Parathyroid adenoma (tissue), 2 donors: ENCODE measurements at regions not wholly inside any gene's neighbourhood (a gene's known extent, or its start where the extent isn't known, plus 50 kb on each side); places are given as distances from the start of the nearest gene placed in this dataset.
"Not testable (repeated sequence)": the region's sequence is repeated elsewhere in the genome, so short reads cannot be mapped to it uniquely, and the experiment has no call there.

Source experiments
- H2AFZ ChIP-seq: fragments of 300-600 bp; sonication (generic); one replicate; pipeline ENCODE4 v1.7.0; 2017; ENCODE audit warnings: antibody characterized with exemption, mild to moderate bottlenecking
- H3K27ac ChIP-seq: fragments of 300-600 bp; sonication (generic); one replicate; pipeline ENCODE4 v1.7.0; 2017
- H3K27me3 ChIP-seq: fragments of 300-600 bp; sonication (generic); one replicate; pipeline ENCODE4 v1.7.0; 2017; ENCODE audit warnings: low read length; ENCODE audit not compliant: control insufficient read depth, insufficient read depth
- H3K36me3 ChIP-seq: fragments of 300-600 bp; sonication (generic); one replicate; pipeline ENCODE4 v1.7.0; 2017; ENCODE audit warnings: low read length; ENCODE audit not compliant: control insufficient read depth, insufficient read depth
- H3K4me1 ChIP-seq: fragments of 300-600 bp; sonication (generic); one replicate; pipeline ENCODE4 v1.7.0; 2017; ENCODE audit warnings: control low read depth
- H3K4me2 ChIP-seq: fragments of 300-600 bp; sonication (generic); one replicate; pipeline ENCODE4 v1.7.0; 2017; ENCODE audit warnings: low read length
- H3K4me3 ChIP-seq: fragments of 300-600 bp; sonication (generic); one replicate; pipeline ENCODE4 v1.7.0; 2017; ENCODE audit warnings: low read depth, low read length
- H3K79me2 ChIP-seq: fragments of 300-600 bp; sonication (generic); one replicate; pipeline ENCODE4 v1.7.0; 2017; ENCODE audit warnings: control low read depth
- H3K9ac ChIP-seq: fragments of 300-600 bp; sonication (generic); one replicate; pipeline ENCODE4 v1.7.0; 2017; ENCODE audit warnings: mild to moderate bottlenecking
- H3K9me3 ChIP-seq: fragments of 300-600 bp; sonication (generic); one replicate; pipeline ENCODE4 v1.7.0; 2017; ENCODE audit warnings: low read length; ENCODE audit not compliant: control insufficient read depth
- TF ChIP-seq, protein P1 (sequence below): fragments of 300-600 bp; sonication (generic); IDR thresholded peaks from one replicate; pipeline ENCODE4 v1.7.0; 2017; ENCODE audit warnings: antibody characterized with exemption, mild to moderate bottlenecking
- donor health status: primary hyperparathyroidism.

- Histone ChIP-seq H3K4me2 (no peak overlapping the region), H3K9ac (no peak overlapping the region), H3K4me1 (no peaks in the 10 kb centered on the region), H3K9me3 (no peaks in the 10 kb centered on the region), H2AFZ (no peak overlapping the region), H3K79me2 (no peaks in the 10 kb centered on the region), H3K4me3 (no peak overlapping the region), H3K27me3 (no peaks in the 10 kb centered on the region), H3K27ac (no peak overlapping the region), H3K36me3 (no peaks in the 10 kb centered on the region)
- TF ChIP-seq, protein P1, sequence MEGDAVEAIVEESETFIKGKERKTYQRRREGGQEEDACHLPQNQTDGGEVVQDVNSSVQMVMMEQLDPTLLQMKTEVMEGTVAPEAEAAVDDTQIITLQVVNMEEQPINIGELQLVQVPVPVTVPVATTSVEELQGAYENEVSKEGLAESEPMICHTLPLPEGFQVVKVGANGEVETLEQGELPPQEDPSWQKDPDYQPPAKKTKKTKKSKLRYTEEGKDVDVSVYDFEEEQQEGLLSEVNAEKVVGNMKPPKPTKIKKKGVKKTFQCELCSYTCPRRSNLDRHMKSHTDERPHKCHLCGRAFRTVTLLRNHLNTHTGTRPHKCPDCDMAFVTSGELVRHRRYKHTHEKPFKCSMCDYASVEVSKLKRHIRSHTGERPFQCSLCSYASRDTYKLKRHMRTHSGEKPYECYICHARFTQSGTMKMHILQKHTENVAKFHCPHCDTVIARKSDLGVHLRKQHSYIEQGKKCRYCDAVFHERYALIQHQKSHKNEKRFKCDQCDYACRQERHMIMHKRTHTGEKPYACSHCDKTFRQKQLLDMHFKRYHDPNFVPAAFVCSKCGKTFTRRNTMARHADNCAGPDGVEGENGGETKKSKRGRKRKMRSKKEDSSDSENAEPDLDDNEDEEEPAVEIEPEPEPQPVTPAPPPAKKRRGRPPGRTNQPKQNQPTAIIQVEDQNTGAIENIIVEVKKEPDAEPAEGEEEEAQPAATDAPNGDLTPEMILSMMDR, result no peak
These were observed 1098.2 kb downstream of the MRPL39 start for GRCh38 chr21:24509131-24509530.

- Histone ChIP-seq H3K4me1 (no peaks in the 10 kb centered on the region), H2AFZ (no peak overlapping the region), H3K4me3 (no peak overlapping the region), H3K4me2 (no peak overlapping the region), H3K36me3 (no peaks in the 10 kb centered on the region), H3K79me2 (no peaks in the 10 kb centered on the region), H3K9me3 (no peaks in the 10 kb centered on the region), H3K27me3 (no peaks in the 10 kb centered on the region), H3K9ac (no peak overlapping the region), H3K27ac (no peak overlapping the region)
- TF ChIP-seq, protein P1, result no peak
These were observed 1120.3 kb downstream of the MRPL39 start for GRCh38 chr21:24486973-24487372.

- H3K4me1 ChIP-seq, H3K27me3 ChIP-seq, H3K79me2 ChIP-seq, H3K4me2 ChIP-seq, H3K9ac ChIP-seq, H3K27ac ChIP-seq, H3K4me3 ChIP-seq, H2AFZ ChIP-seq, H3K36me3 ChIP-seq, H3K9me3 ChIP-seq: not testable (repeated sequence)
These were observed 1123.9 kb downstream of the MRPL39 start for GRCh38 chr21:24483361-24483760.

- no peaks in the 10 kb centered on the region for H3K4me1 ChIP-seq
- no peaks in the 10 kb centered on the region for H3K36me3 ChIP-seq
- no peaks in the 10 kb centered on the region for H3K9me3 ChIP-seq
- no peaks in the 10 kb centered on the region for H3K79me2 ChIP-seq
- no peak overlapping the region for H3K27ac ChIP-seq
- no peak overlapping the region for H3K4me3 ChIP-seq
- no peak overlapping the region for H3K9ac ChIP-seq
- H3K4me2 ChIP-seq, result no peak overlapping the region
- H2AFZ ChIP-seq, result no peak overlapping the region
- H3K27me3 ChIP-seq, result no peaks in the 10 kb centered on the region
- TF ChIP-seq, protein P1, result no peak
These were observed 1136.4 kb downstream of the MRPL39 start for GRCh38 chr21:24470852-24471251.

DNA sequence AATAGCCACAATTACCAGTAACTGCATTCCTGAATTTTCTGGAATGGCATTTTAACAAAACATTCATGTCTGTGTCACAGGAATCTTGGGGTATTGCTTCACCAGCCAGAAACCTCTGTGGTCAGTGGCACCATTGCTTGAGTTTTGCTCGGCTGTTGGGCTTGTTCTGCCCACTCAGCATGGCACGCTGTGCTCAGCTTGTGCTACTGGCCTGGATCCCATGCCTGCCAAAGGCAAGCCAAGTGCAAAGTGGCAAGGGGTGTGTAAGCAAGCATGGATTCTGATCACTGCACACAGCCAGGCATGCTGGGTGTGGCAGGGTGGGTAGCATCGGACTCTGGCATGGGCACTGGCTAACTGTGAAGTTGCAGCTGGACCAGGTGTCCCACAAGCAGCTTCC is 1150.9 kb downstream of the MRPL39 start:
- no peaks in the 10 kb centered on the region for H3K79me2 ChIP-seq
- no peaks in the 10 kb centered on the region for H3K9me3 ChIP-seq
- no peak overlapping the region for H3K4me3 ChIP-seq
- TF ChIP-seq, protein P1, result no peak
- no peak overlapping the region for H3K27ac ChIP-seq
- H3K36me3 ChIP-seq, result no peaks in the 10 kb centered on the region
- H3K27me3 ChIP-seq, result no peaks in the 10 kb centered on the region
- no peaks in the 10 kb centered on the region for H3K4me1 ChIP-seq
- H3K9ac ChIP-seq, result no peak overlapping the region
- H3K4me2 ChIP-seq, result no peak overlapping the region
- H2AFZ ChIP-seq, result no peak overlapping the region
